Liver (tissue), 8 donors: ENCODE measurements at regions not wholly inside any gene's neighbourhood (a gene's known extent, or its start where the extent isn't known, plus 50 kb on each side); places are given as distances from the start of the nearest gene placed in this dataset.

ENCODE experiments used
- DNase-seq: peaks from one replicate; pipeline ENCODE4 v3.0.0-alpha.2; 2017; ENCODE audit warnings: low spot score
- H3K27ac ChIP-seq, 2 donors: one replicate each; pipeline ENCODE4 v1.7.0; 2013; ENCODE audit warnings: inconsistent platforms in 2 of 2, low read length in 2 of 2, control low read depth in 1 of 2, low read depth in 1 of 2, mild to moderate bottlenecking in 1 of 2
- H3K27me3 ChIP-seq, 4 donors: one replicate each; pipeline versions ENCODE4 v1.6.1 to v1.7.0; 2013; ENCODE audit warnings: low read length in 3 of 4, inconsistent platforms in 1 of 4, mild to moderate bottlenecking in 1 of 4, moderate library complexity in 1 of 4; ENCODE audit not compliant: control insufficient read depth in 4 of 4, insufficient read depth in 4 of 4
- H3K36me3 ChIP-seq, 4 donors: one replicate each; pipeline versions ENCODE4 v1.6.1 to v1.7.0; 2013; ENCODE audit warnings: low read length in 3 of 4, mild to moderate bottlenecking in 3 of 4, low read depth in 1 of 4, moderate library complexity in 1 of 4; ENCODE audit not compliant: control insufficient read depth in 4 of 4, insufficient read depth in 3 of 4
- H3K4me1 ChIP-seq, 4 donors: one replicate each; pipeline versions ENCODE4 v1.6.1 to v1.7.0; 2013; ENCODE audit warnings: low read length in 3 of 4, mild to moderate bottlenecking in 3 of 4, moderate library complexity in 1 of 4; ENCODE audit not compliant: control insufficient read depth in 4 of 4, insufficient read depth in 4 of 4
- H3K4me3 ChIP-seq, 3 donors: one replicate each; pipeline versions ENCODE4 v1.6.1 to v1.7.0; 2013; ENCODE audit warnings: low read length in 3 of 3, control low read depth in 1 of 3, low read depth in 1 of 3, mild to moderate bottlenecking in 1 of 3
- H3K9ac ChIP-seq, 2 donors: one replicate each; pipeline ENCODE4 v1.7.0; 2013; ENCODE audit warnings: low read length in 2 of 2, mild to moderate bottlenecking in 2 of 2, moderate library complexity in 2 of 2, control low read depth in 1 of 2, low read depth in 1 of 2
- H3K9me3 ChIP-seq, 4 donors: one replicate each; pipeline versions ENCODE4 v1.6.1 to v1.7.0; 2013; ENCODE audit warnings: low read length in 3 of 4; ENCODE audit not compliant: control insufficient read depth in 4 of 4
- ATF3 ChIP-seq: IDR thresholded peaks from 2 replicates; pipeline ENCODE4 v1.6.1; 2016; ENCODE audit warnings: antibody characterized with exemption
- CTCF ChIP-seq: fragments of 150-350 bp; IDR thresholded peaks from 2 replicates; pipeline ENCODE4 v1.5.1; 2017; ENCODE audit warnings: improper control_type of control experiment, low read depth, low read length; ENCODE audit not compliant: missing input control
- EGR1 ChIP-seq, 2 donors: IDR thresholded peaks; 2 replicates each; pipeline ENCODE4 v1.6.1; 2016 to 2018; ENCODE audit warnings: antibody characterized with exemption in 2 of 2, low read depth in 2 of 2
- FOXA1 ChIP-seq: IDR thresholded peaks from 2 replicates; pipeline ENCODE4 v1.6.1; 2016; ENCODE audit warnings: antibody characterized with exemption
- FOXA2 ChIP-seq: IDR thresholded peaks from 2 replicates; pipeline ENCODE4 v1.6.1; 2016; ENCODE audit warnings: antibody characterized with exemption
- GABPA ChIP-seq, 2 donors: IDR thresholded peaks in 1 of 2; conservative IDR thresholded peaks in 1 of 2; 2 replicates each; pipeline ENCODE4 v1.6.1; 2016; ENCODE audit warnings: antibody characterized with exemption in 2 of 2, mild to moderate bottlenecking in 1 of 2, moderate library complexity in 1 of 2
- HNF4A ChIP-seq, 2 donors: conservative IDR thresholded peaks; 2 replicates each; pipeline ENCODE4 v1.6.1; 2016; ENCODE audit warnings: antibody characterized with exemption in 2 of 2, mild to moderate bottlenecking in 2 of 2
- HNF4G ChIP-seq: IDR thresholded peaks from 2 replicates; pipeline ENCODE4 v1.6.1; 2016; ENCODE audit warnings: antibody characterized with exemption
- JUND ChIP-seq, 2 donors: IDR thresholded peaks; 2 replicates each; pipeline ENCODE4 v1.6.1; 2016; ENCODE audit warnings: antibody characterized with exemption in 2 of 2
- MAX ChIP-seq: IDR thresholded peaks from 2 replicates; pipeline ENCODE4 v1.6.1; 2016; ENCODE audit warnings: antibody characterized with exemption
- NR2F2 ChIP-seq: IDR thresholded peaks from 2 replicates; pipeline ENCODE4 v1.6.1; 2016; ENCODE audit warnings: antibody characterized with exemption
- REST ChIP-seq: IDR thresholded peaks from 2 replicates; pipeline ENCODE4 v1.6.1; 2016; ENCODE audit warnings: antibody characterized with exemption, mild to moderate bottlenecking
- RXRA ChIP-seq, 2 donors: IDR thresholded peaks; 2 replicates each; pipeline ENCODE4 v1.6.1; 2017 to 2018; ENCODE audit warnings: antibody characterized with exemption in 2 of 2, mild to moderate bottlenecking in 1 of 2
- SP1 ChIP-seq: IDR thresholded peaks from 2 replicates; pipeline ENCODE4 v1.6.1; 2018; ENCODE audit warnings: antibody characterized with exemption, mild to moderate bottlenecking
- TAF1 ChIP-seq: conservative IDR thresholded peaks from 2 replicates; pipeline ENCODE4 v1.6.1; 2016; ENCODE audit warnings: antibody characterized with exemption, mild to moderate bottlenecking
- YY1 ChIP-seq: IDR thresholded peaks from 2 replicates; pipeline ENCODE4 v1.6.1; 2016; ENCODE audit warnings: antibody characterized with exemption, mild to moderate bottlenecking
- ZBTB33 ChIP-seq: IDR thresholded peaks from 2 replicates; pipeline ENCODE4 v1.6.1; 2016; ENCODE audit warnings: antibody characterized with exemption
- WGBS: extraction: QIAGEN DNeasy Blood & Tissue Kit; methylation state at CpG from one replicate; pipeline ENCODE4 v1.1.7; 2013; 5-methylcytosine and 5-hydroxymethylcytosine counted together
- donor health status: healthy.
- donor health status: healthy.
- donor health status: healthy.
- donor health status: healthy.
- donor health status: healthy.

- Histone ChIP-seq H3K27ac (no peak overlapping the region), H3K4me1 (no peaks in the 10 kb centered on the region), H3K27me3 (no peaks in the 10 kb centered on the region), H3K9me3 (no peaks in the 10 kb centered on the region), H3K4me3 (no peak overlapping the region), H3K9ac (no peak overlapping the region), H3K36me3 (no peaks in the 10 kb centered on the region)
- whole genome bisulfite sequencing, result 77% methylated on average over 5 of the region's 5 CpGs
- DNase-seq, result no peak
- TF ChIP-seq FOXA2 (no peak), HNF4G (no peak), YY1 (no peak)
These were observed 140.9 kb upstream of the TANK start for GRCh38 chr2:161019311-161019710.

GRCh38 chr2:161020437-161020836, 139.8 kb upstream of the TANK start:
- Histone ChIP-seq H3K9ac (no peak overlapping the region), H3K9me3 (no peaks in the 10 kb centered on the region), H3K4me1 (no peaks in the 10 kb centered on the region), H3K4me3 (no peak overlapping the region), H3K36me3 (no peaks in the 10 kb centered on the region), H3K27ac (no peak overlapping the region), H3K27me3 (no peaks in the 10 kb centered on the region)
- no peak for DNase-seq
- TF ChIP-seq YY1, result no peak
- TF ChIP-seq ZBTB33, result no peak
- TF ChIP-seq GABPA (IDR thresholded peaks at IDR 0.05 in 1 of 2, conservative IDR thresholded peaks at IDR 0.05 in 1 of 2), result no peak
- TF ChIP-seq NR2F2, result no peak
- TF ChIP-seq FOXA2, result no peak
- no peak for TF ChIP-seq SP1
- no peak for TF ChIP-seq HNF4G
- no peak for TF ChIP-seq TAF1
- no peak for TF ChIP-seq RXRA (IDR thresholded peaks at IDR 0.05)
- TF ChIP-seq REST, result no peak
- TF ChIP-seq ATF3, result no peak
- no peak for TF ChIP-seq MAX
- no peak for TF ChIP-seq CTCF
- TF ChIP-seq EGR1 (IDR thresholded peaks at IDR 0.05; ENCODE audit: low read depth in 2 of 2), result no peak
- TF ChIP-seq HNF4A (conservative IDR thresholded peaks at IDR 0.05), result no peak
- no peak for TF ChIP-seq FOXA1
- no peak for TF ChIP-seq JUND (IDR thresholded peaks at IDR 0.05)
- WGBS, result 96% methylated on average over 2 of the region's 2 CpGs
